PFSK-1 (cell line): ENCODE measurements at regions not wholly inside any gene's neighbourhood (a gene's known extent, or its start where the extent isn't known, plus 50 kb on each side); places are given as distances from the start of the nearest gene placed in this dataset.

Source experiments
- FOXP2 ChIP-seq: optimal IDR thresholded peaks from 2 replicates; pipeline ENCODE3; 2011; ENCODE audit warnings: borderline replicate concordance, control low read depth, inconsistent platforms; ENCODE audit not compliant: insufficient read depth; ENCODE audit errors: extremely low read length, extremely low read depth
- POLR2AphosphoS5 ChIP-seq: IDR thresholded peaks from 2 replicates; pipeline ENCODE4 v1.6.1; 2012; ENCODE audit warnings: low read depth, mild to moderate bottlenecking, control low read depth, low read length, moderate library complexity
- REST ChIP-seq, 2 experiments: IDR thresholded peaks; 2 replicates each; pipeline versions ENCODE4 v1.6.1 to v1.8.0; 2011 to 2012; ENCODE audit warnings: low read depth in 2 of 2, low read length in 2 of 2, control low read depth in 1 of 2, inconsistent platforms in 1 of 2, mild to moderate bottlenecking in 1 of 2, moderate library complexity in 1 of 2; ENCODE audit not compliant: insufficient read depth in 1 of 2
- SIN3A ChIP-seq: IDR thresholded peaks from 2 replicates; pipeline ENCODE4 v1.6.1; 2012; ENCODE audit warnings: mild to moderate bottlenecking, low read length, moderate library complexity, borderline replicate concordance; ENCODE audit not compliant: insufficient read depth
- TAF1 ChIP-seq: IDR thresholded peaks from 2 replicates; pipeline ENCODE4 v1.6.1; 2012; ENCODE audit warnings: low read length, control low read depth, borderline replicate concordance; ENCODE audit not compliant: insufficient read depth

GRCh38 chr3:144636833-144637232, 665.2 kb downstream of the DIPK2A start:
- TF ChIP-seq REST (IDR thresholded peaks at IDR 0.05; ENCODE audit: insufficient read depth in 1 of 2, low read depth in 2 of 2, low read length in 2 of 2) (no peak), SIN3A (no peak), POLR2AphosphoS5 (no peak), FOXP2 (no peak), TAF1 (no peak)

GRCh38 chr3:144638009-144638408, 666.4 kb downstream of the DIPK2A start:
- TF ChIP-seq TAF1 (no peak), SIN3A (no peak), REST (IDR thresholded peaks at IDR 0.05; ENCODE audit: insufficient read depth in 1 of 2, low read depth in 2 of 2, low read length in 2 of 2) (no peak), FOXP2 (no peak), POLR2AphosphoS5 (no peak)

GRCh38 chr3:144643771-144644198, 672.2 kb downstream of the DIPK2A start:
- TF ChIP-seq POLR2AphosphoS5 (no peak), REST (IDR thresholded peaks at IDR 0.05; ENCODE audit: insufficient read depth in 1 of 2, low read depth in 2 of 2, low read length in 2 of 2) (no peak), TAF1 (no peak), FOXP2 (no peak), SIN3A (no peak)

GRCh38 chr3:144645300-144645699, 673.7 kb downstream of the DIPK2A start:
- no peak for TF ChIP-seq REST (IDR thresholded peaks at IDR 0.05; ENCODE audit: insufficient read depth in 1 of 2, low read depth in 2 of 2, low read length in 2 of 2)
- TF ChIP-seq SIN3A = no peak
- TF ChIP-seq TAF1 = no peak
- TF ChIP-seq POLR2AphosphoS5 = no peak
- no peak for TF ChIP-seq FOXP2

- TF ChIP-seq TAF1 (no peak), REST (IDR thresholded peaks at IDR 0.05; ENCODE audit: insufficient read depth in 1 of 2, low read depth in 2 of 2, low read length in 2 of 2) (no peak), FOXP2 (no peak), SIN3A (no peak), POLR2AphosphoS5 (no peak)
Measured at GRCh38 chr3:144650380-144650779, 678.8 kb downstream of the DIPK2A start.
